PC-9 (cell line): ENCODE measurements at regions not wholly inside any gene's neighbourhood (a gene's known extent, or its start where the extent isn't known, plus 50 kb on each side); places are given as distances from the start of the nearest gene placed in this dataset.

Experiments used
- CTCF ChIP-seq: fragments of 200-600 bp; sonication (generic); conservative IDR thresholded peaks from 2 replicates; pipeline ENCODE4 v1.6.1; 2017; ENCODE audit warnings: mixed run types, antibody characterized with exemption, mild to moderate bottlenecking, moderate library complexity
- EZH2 ChIP-seq: fragments of 200-600 bp; sonication (generic); IDR thresholded peaks from 2 replicates; pipeline ENCODE4 v1.8.0; 2017; ENCODE audit warnings: antibody characterized with exemption, low read depth

- TF ChIP-seq CTCF (no peak), EZH2 (no peak)
These were observed 182.6 kb upstream of the NUDT6 start for GRCh38 chr4:123105026-123105420.
